ENCODE measurements at regions not wholly inside any gene's neighbourhood (a gene's known extent, or its start where the extent isn't known, plus 50 kb on each side); places are given as distances from the start of the nearest gene placed in this dataset.

DNA sequence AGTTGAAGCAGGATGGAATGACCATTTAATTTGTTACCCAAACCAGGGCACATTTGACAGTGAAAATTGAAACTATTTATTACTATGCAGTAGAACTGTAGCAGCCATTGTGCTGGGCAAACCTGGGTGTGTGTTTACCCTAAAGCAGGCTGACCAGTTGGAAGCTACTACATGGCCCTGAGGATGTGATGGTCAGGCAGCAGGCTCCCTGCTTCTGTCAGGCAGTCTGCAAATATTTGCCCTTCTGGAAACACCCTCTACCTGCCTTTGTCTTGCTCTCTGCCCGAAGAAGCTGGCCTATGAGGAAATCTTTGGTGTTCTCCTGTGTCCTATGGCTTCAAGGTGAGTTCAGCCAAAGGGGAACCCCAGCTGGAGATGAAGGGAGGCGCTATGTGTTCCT, 600.1 kb upstream of the KIRREL3 start:
- Histone ChIP-seq H3K27me3 (ENCODE audit: low read depth, low read length) (peaks cover 2% of the 10 kb centered on the region; the same call in 1 of the 2 replicates), H3K36me3 (replicated peaks; ENCODE audit: low read depth, low read length) (no peaks in the 10 kb centered on the region), H3K27ac (ENCODE audit: low read length) (no peak overlapping the region), H3K4me2 (ENCODE audit: low read length) (no peak overlapping the region), H3K4me1 (ENCODE audit: low read length) (no peaks in the 10 kb centered on the region), H3K9me3 (ENCODE audit: insufficient read depth, low read length) (no peaks in the 10 kb centered on the region), H3K9ac (ENCODE audit: low read length) (no peak overlapping the region), H4K20me1 (ENCODE audit: insufficient read depth, low read length) (no peaks in the 10 kb centered on the region), H3K4me3 (ENCODE audit: low read length) (no peak overlapping the region), H2AFZ (ENCODE audit: low read depth, low read length) (no peak overlapping the region), H3K79me2 (ENCODE audit: low read length) (no peaks in the 10 kb centered on the region)
- no peak for TF ChIP-seq EZH2phosphoT487 (IDR thresholded peaks at IDR 0.05; ENCODE audit: low read depth)
- TF ChIP-seq, protein P1, sequence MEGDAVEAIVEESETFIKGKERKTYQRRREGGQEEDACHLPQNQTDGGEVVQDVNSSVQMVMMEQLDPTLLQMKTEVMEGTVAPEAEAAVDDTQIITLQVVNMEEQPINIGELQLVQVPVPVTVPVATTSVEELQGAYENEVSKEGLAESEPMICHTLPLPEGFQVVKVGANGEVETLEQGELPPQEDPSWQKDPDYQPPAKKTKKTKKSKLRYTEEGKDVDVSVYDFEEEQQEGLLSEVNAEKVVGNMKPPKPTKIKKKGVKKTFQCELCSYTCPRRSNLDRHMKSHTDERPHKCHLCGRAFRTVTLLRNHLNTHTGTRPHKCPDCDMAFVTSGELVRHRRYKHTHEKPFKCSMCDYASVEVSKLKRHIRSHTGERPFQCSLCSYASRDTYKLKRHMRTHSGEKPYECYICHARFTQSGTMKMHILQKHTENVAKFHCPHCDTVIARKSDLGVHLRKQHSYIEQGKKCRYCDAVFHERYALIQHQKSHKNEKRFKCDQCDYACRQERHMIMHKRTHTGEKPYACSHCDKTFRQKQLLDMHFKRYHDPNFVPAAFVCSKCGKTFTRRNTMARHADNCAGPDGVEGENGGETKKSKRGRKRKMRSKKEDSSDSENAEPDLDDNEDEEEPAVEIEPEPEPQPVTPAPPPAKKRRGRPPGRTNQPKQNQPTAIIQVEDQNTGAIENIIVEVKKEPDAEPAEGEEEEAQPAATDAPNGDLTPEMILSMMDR (IDR thresholded peaks at IDR 0.05; ENCODE audit: low read depth, low read length), result no peak

DNA sequence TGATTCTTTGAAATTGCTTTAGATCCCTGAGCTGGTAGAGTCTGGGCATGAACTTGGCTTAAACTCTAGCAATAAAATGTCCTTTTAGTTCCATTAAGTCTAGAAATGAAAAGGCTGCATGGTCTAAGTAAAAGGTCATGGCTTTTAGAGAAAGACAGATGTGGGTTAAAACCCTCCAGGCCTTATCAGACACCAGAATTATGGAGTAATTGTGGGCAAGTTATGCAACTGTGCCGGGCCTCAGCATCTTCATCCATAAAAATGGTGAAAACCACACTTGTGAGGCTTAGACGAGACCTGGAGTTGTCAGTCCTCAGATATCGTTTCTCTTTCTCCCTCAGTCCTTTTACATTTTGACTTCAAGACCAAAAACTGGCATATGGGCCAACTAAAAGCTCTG, 597.9 kb upstream of the KIRREL3 start:
- Histone ChIP-seq H3K27ac (ENCODE audit: low read length) (no peak overlapping the region), H3K4me3 (ENCODE audit: low read length) (no peak overlapping the region), H3K9me3 (ENCODE audit: insufficient read depth, low read length) (no peaks in the 10 kb centered on the region), H3K9ac (ENCODE audit: low read length) (no peak overlapping the region), H3K79me2 (ENCODE audit: low read length) (no peaks in the 10 kb centered on the region), H3K4me1 (ENCODE audit: low read length) (no peaks in the 10 kb centered on the region), H4K20me1 (ENCODE audit: insufficient read depth, low read length) (no peaks in the 10 kb centered on the region), H3K27me3 (ENCODE audit: low read depth, low read length) (0 out of 2 replicates have a peak, but pooled peaks cover 6% of the 10 kb centered on the region), H2AFZ (ENCODE audit: low read depth, low read length) (no peak overlapping the region), H3K4me2 (ENCODE audit: low read length) (no peak overlapping the region), H3K36me3 (replicated peaks; ENCODE audit: low read depth, low read length) (no peaks in the 10 kb centered on the region)
- TF ChIP-seq, protein P1 (IDR thresholded peaks at IDR 0.05; ENCODE audit: low read depth, low read length), result no peak
- no peak for TF ChIP-seq EZH2phosphoT487 (IDR thresholded peaks at IDR 0.05; ENCODE audit: low read depth)

DNA sequence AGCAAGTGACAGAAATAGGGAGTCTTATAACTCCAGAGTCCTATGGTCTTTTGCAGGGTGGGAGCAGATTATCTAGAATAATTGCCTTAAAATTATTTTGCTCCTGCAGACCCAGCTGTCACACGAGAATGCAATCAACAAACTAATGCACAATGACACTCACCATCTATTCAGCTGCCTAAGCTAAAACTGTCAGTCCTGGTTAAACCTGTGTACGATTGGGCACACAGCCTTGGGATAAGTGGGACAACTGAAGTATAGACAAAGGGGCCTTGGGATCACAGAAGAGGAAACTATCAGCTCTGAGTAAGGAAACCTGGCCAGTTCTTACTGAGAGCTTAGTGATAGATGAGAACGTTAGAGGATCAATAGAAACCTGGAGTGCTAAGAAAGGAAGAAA, 595.9 kb upstream of the KIRREL3 start:
- Histone ChIP-seq H4K20me1 (ENCODE audit: insufficient read depth, low read length) (no peaks in the 10 kb centered on the region), H3K27ac (ENCODE audit: low read length) (no peak overlapping the region), H3K27me3 (ENCODE audit: low read depth, low read length) (0 out of 2 replicates have a peak, but pooled peaks cover 6% of the 10 kb centered on the region), H3K9ac (ENCODE audit: low read length) (no peak overlapping the region), H3K4me2 (ENCODE audit: low read length) (no peak overlapping the region), H3K4me1 (ENCODE audit: low read length) (no peaks in the 10 kb centered on the region), H3K36me3 (replicated peaks; ENCODE audit: low read depth, low read length) (no peaks in the 10 kb centered on the region), H3K79me2 (ENCODE audit: low read length) (no peaks in the 10 kb centered on the region), H3K9me3 (ENCODE audit: insufficient read depth, low read length) (no peaks in the 10 kb centered on the region), H3K4me3 (ENCODE audit: low read length) (no peak overlapping the region), H2AFZ (ENCODE audit: low read depth, low read length) (no peak overlapping the region)
- TF ChIP-seq, protein P1 (IDR thresholded peaks at IDR 0.05; ENCODE audit: low read depth, low read length), result no peak
- no peak for TF ChIP-seq EZH2phosphoT487 (IDR thresholded peaks at IDR 0.05; ENCODE audit: low read depth)

DNA sequence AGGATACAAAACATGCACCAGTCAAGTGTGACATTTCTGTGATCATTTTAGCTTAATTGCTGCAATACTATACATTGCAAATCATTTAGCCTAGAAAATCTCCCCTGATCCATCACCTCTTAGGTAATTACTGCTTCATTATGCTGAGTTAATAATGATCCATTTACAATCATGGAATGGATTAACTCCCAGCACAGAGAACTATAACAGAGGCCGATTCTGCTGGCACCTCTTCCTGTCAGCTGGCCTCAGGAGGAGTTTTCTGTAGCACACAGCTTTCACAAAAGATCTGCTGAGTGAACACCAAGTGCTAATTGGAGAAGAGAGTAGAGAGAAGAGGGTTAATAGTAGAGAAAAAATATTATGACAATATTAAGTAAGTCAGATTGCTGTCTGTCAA, 591.8 kb upstream of the KIRREL3 start:
- no peaks in the 10 kb centered on the region for H3K4me1 ChIP-seq (ENCODE audit: low read length)
- no peaks in the 10 kb centered on the region for H3K79me2 ChIP-seq (ENCODE audit: low read length)
- TF ChIP-seq, protein P1 (IDR thresholded peaks at IDR 0.05; ENCODE audit: low read depth, low read length), result no peak
- no peak for TF ChIP-seq EZH2phosphoT487 (IDR thresholded peaks at IDR 0.05; ENCODE audit: low read depth)
- no peak overlapping the region for H3K9ac ChIP-seq (ENCODE audit: low read length)
- H2AFZ ChIP-seq (ENCODE audit: low read depth, low read length), result no peak overlapping the region
- no peaks in the 10 kb centered on the region for H4K20me1 ChIP-seq (ENCODE audit: insufficient read depth, low read length)
- H3K4me3 ChIP-seq (ENCODE audit: low read length), result no peak overlapping the region
- H3K27ac ChIP-seq (ENCODE audit: low read length), result no peak overlapping the region
- H3K27me3 ChIP-seq (ENCODE audit: low read depth, low read length), result 0 out of 2 replicates have a peak, but pooled peaks cover 6% of the 10 kb centered on the region
- no peaks in the 10 kb centered on the region for H3K9me3 ChIP-seq (ENCODE audit: insufficient read depth, low read length)
- no peaks in the 10 kb centered on the region for H3K36me3 ChIP-seq (replicated peaks; ENCODE audit: low read depth, low read length)
- no peak overlapping the region for H3K4me2 ChIP-seq (ENCODE audit: low read length)

Data from OCI-LY3 (cell line).